ENCODE measurements at regions not wholly inside any gene's neighbourhood (a gene's known extent, or its start where the extent isn't known, plus 50 kb on each side); places are given as distances from the start of the nearest gene placed in this dataset.

DNA sequence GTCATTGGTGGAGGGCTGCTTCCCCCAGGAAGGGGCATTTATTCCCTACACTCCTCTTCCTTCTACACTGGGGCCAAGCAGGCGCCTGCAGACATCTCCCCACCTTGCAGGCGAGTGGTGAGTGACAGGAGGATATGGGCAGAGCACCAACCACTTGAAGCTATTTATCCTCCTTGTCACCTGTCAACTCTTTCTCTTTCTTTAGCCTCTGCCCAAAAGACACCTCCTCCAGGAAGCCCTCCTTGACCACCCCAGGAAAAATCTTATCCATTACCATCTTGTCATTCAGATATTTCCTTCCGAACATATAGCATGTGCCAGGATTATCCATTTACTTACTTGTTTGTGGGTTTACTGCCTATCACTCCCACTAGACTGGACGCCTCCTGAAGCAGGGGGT is 362.4 kb downstream of the MN1 start:
- Histone ChIP-seq H3K27me3 (ENCODE audit: control insufficient read depth, insufficient read depth, low read length) (no peaks in the 10 kb centered on the region), H3K9ac (no peak overlapping the region), H3K36me3 (ENCODE audit: control insufficient read depth, insufficient read depth, low read length) (no peaks in the 10 kb centered on the region), H3K4me1 (no peaks in the 10 kb centered on the region), H3K4me2 (ENCODE audit: low read length) (no peak overlapping the region), H3K79me2 (no peaks in the 10 kb centered on the region), H2AFZ (no peak overlapping the region), H3K27ac (no peak overlapping the region), H3K9me3 (ENCODE audit: control insufficient read depth, low read length) (no peaks in the 10 kb centered on the region), H3K4me3 (ENCODE audit: low read depth, low read length) (no peak overlapping the region)
- TF ChIP-seq CTCF (IDR thresholded peaks at IDR 0.05), result no peak

DNA sequence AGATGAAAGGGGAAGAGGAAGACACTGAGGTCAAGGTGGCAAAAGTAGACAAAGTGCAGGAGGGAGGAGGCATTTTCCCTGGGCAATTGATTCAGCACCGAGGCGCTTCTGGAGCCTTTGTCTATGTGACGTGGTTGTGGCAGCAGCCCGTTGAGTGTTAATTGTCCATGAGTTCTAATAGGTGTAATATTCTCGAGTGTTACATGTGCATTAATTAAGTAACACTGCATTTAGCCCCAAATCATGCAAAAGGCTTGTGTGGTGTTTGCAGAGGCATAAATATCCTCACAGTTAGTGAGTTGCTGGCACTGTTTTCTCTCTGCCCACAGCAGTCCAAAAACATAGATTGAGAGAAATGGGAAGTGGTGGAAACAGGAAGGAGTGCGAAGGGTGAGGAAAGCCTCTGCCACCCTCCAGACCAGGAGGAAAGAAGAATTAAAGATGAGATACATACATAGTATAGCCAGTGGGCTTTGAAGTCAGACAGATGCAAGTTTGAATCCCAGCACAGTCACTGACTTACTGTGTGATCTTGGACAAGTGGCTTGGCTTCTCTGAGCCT is 361.2 kb downstream of the MN1 start:
- no peak for TF ChIP-seq CTCF (IDR thresholded peaks at IDR 0.05)
- H3K4me2 ChIP-seq (ENCODE audit: low read length), result no peak overlapping the region
- H3K27me3 ChIP-seq (ENCODE audit: control insufficient read depth, insufficient read depth, low read length), result no peaks in the 10 kb centered on the region
- no peaks in the 10 kb centered on the region for H3K79me2 ChIP-seq
- no peaks in the 10 kb centered on the region for H3K4me1 ChIP-seq
- H3K36me3 ChIP-seq (ENCODE audit: control insufficient read depth, insufficient read depth, low read length), result no peaks in the 10 kb centered on the region
- no peak overlapping the region for H3K4me3 ChIP-seq (ENCODE audit: low read depth, low read length)
- H3K9ac ChIP-seq, result no peak overlapping the region
- no peak overlapping the region for H3K27ac ChIP-seq
- no peak overlapping the region for H2AFZ ChIP-seq
- no peaks in the 10 kb centered on the region for H3K9me3 ChIP-seq (ENCODE audit: control insufficient read depth, low read length)

DNA sequence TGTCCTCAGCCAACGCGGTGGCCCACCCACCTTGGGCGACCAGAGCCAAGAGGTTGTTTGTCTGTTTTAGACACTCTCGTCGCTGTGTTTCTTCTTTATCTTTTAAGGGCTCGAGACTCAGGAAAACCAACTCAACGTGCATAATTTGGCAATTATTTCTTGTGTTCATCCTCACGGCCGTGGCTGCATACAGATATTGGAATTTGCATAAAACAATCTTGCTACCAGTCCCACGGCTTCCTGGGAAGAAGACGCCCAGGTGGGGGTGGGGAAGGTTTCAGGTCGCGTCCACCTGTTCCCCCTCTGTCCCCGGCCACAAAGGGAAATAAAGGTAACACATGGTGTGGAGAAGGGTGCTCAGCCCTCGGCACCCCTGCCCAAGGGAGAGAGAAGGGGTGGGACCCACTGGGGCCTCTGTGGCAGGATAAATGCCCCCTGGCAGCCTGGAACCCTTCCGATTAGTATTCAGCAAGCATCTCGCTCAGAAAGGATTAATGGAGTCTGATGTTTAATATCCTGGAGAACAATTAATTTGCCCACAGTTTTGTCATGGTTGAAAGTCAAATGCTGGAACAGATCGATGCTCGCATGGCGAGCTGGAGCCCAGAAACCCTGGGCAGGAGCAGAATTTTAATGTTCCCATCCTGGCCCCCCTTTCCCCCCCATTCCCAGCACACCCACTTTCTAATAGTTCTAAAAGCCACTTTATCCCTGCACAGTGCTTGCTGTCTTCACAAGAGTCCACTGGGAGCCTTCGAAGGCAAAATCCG is 359.7 kb downstream of the MN1 start:
- Histone ChIP-seq H3K4me1 (no peaks in the 10 kb centered on the region), H3K4me3 (ENCODE audit: low read depth, low read length) (no peak overlapping the region), H3K9me3 (ENCODE audit: control insufficient read depth, low read length) (no peaks in the 10 kb centered on the region), H3K27me3 (ENCODE audit: control insufficient read depth, insufficient read depth, low read length) (no peaks in the 10 kb centered on the region), H3K79me2 (no peaks in the 10 kb centered on the region), H2AFZ (no peak overlapping the region), H3K27ac (no peak overlapping the region), H3K9ac (no peak overlapping the region), H3K36me3 (ENCODE audit: control insufficient read depth, insufficient read depth, low read length) (no peaks in the 10 kb centered on the region), H3K4me2 (ENCODE audit: low read length) (no peak overlapping the region)
- TF ChIP-seq CTCF (IDR thresholded peaks at IDR 0.05), result no peak

GRCh38 chr22:27443306-27443705 is 358.2 kb downstream of the MN1 start:
- Histone ChIP-seq H3K9me3 (ENCODE audit: control insufficient read depth, low read length) (no peaks in the 10 kb centered on the region), H3K9ac (no peak overlapping the region)

More at GRCh38 chr22:27443306-27443705, 358.2 kb downstream of the MN1 start:
- H3K36me3 ChIP-seq (ENCODE audit: control insufficient read depth, insufficient read depth, low read length), result no peaks in the 10 kb centered on the region
- no peaks in the 10 kb centered on the region for H3K4me1 ChIP-seq
- H3K27me3 ChIP-seq (ENCODE audit: control insufficient read depth, insufficient read depth, low read length), result no peaks in the 10 kb centered on the region
- H3K79me2 ChIP-seq, result no peaks in the 10 kb centered on the region
- no peak for TF ChIP-seq CTCF (IDR thresholded peaks at IDR 0.05)
- H3K4me2 ChIP-seq (ENCODE audit: low read length), result no peak overlapping the region
- H3K27ac ChIP-seq, result no peak overlapping the region
- no peak overlapping the region for H2AFZ ChIP-seq
- H3K4me3 ChIP-seq (ENCODE audit: low read depth, low read length), result no peak overlapping the region
